ENCODE measurements at regions not wholly inside any gene's neighbourhood (a gene's known extent, or its start where the extent isn't known, plus 50 kb on each side); places are given as distances from the start of the nearest gene placed in this dataset.

DNA sequence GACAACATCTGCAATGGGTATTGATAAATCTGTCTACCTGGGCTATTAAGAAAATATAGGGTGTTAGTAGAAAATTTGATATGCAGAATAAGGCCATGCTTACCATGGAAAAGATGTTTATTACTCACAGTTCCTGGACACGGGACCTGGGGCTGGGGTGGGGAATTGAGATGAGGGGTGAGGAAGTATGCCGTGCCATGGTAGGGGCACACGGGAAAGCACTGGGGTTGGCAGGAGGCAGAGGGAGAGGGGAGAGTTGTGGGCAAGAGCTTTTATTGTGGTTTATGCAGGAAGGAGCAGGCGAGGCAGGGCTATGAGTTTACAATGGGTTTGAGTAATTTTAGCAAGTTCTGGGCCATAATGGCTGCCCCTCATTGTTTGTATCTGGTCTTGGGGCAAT lies 493.8 kb downstream of the SIPA1L2 start:
- H3K27me3 ChIP-seq, result no peaks in the 10 kb centered on the region
- H3K4me3 ChIP-seq (ENCODE audit: low read depth, low read length), result no peak overlapping the region
- no peaks in the 10 kb centered on the region for H3K36me3 ChIP-seq

DNA sequence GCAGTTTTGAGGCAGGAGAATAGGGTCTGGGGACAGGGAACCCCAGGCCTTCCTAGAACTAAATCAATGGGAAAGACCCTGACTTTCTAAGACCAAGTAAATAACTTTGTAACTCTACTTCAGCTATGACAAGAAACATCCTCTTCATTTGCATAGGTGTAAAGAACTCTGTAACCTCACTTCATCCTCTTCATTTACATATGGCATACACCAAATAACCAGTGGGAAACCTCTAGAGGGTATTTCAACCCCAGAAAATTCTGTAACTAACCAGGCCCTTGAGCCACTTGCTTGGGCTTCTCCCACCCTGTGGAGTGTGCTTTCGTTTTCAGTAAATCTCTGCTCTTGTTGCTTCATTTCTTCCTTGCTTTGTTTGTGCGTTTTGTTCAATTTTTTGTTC lies 495.6 kb downstream of the SIPA1L2 start:
- no peaks in the 10 kb centered on the region for H3K4me1 ChIP-seq
- DNase-seq, result no peak
- H3K9me3 ChIP-seq, result no peaks in the 10 kb centered on the region
- H3K27me3 ChIP-seq, result no peaks in the 10 kb centered on the region
- no peak overlapping the region for H3K4me3 ChIP-seq (ENCODE audit: low read depth, low read length)
- no peaks in the 10 kb centered on the region for H3K36me3 ChIP-seq
- TF ChIP-seq, protein P1, sequence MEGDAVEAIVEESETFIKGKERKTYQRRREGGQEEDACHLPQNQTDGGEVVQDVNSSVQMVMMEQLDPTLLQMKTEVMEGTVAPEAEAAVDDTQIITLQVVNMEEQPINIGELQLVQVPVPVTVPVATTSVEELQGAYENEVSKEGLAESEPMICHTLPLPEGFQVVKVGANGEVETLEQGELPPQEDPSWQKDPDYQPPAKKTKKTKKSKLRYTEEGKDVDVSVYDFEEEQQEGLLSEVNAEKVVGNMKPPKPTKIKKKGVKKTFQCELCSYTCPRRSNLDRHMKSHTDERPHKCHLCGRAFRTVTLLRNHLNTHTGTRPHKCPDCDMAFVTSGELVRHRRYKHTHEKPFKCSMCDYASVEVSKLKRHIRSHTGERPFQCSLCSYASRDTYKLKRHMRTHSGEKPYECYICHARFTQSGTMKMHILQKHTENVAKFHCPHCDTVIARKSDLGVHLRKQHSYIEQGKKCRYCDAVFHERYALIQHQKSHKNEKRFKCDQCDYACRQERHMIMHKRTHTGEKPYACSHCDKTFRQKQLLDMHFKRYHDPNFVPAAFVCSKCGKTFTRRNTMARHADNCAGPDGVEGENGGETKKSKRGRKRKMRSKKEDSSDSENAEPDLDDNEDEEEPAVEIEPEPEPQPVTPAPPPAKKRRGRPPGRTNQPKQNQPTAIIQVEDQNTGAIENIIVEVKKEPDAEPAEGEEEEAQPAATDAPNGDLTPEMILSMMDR (IDR thresholded peaks at IDR 0.05; ENCODE audit: low read depth, low read length), result no peak

More for the DNA sequence above, 493.8 kb downstream of the SIPA1L2 start:
- no peak for DNase-seq
- TF ChIP-seq, protein P1 (IDR thresholded peaks at IDR 0.05; ENCODE audit: low read depth, low read length), result no peak
- no peaks in the 10 kb centered on the region for H3K4me1 ChIP-seq
- no peaks in the 10 kb centered on the region for H3K9me3 ChIP-seq

DNA sequence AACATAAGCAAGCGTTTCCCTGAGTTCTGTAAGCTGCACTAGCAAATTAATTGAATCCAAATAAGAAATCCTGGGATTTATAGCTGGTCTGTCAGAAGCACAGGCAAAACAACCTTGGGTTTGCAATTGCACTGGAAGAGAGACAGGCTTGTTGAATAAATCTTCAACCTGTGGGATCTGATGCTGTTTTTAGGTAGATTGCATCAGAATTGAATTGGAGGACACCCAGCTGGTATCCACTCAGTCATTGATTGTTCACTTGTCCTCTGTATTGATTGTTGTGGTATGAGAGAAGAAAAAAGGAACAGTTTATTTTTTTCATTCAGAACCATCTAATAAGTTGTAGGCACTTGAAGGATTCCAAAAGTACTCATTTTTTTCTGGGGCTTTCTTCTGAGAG lies 497.4 kb downstream of the SIPA1L2 start:
- Histone ChIP-seq H3K27me3 (no peaks in the 10 kb centered on the region), H3K9me3 (no peaks in the 10 kb centered on the region), H3K4me1 (no peaks in the 10 kb centered on the region), H3K36me3 (no peaks in the 10 kb centered on the region), H3K4me3 (ENCODE audit: low read depth, low read length) (no peak overlapping the region)
- DNase-seq, result no peak
- TF ChIP-seq, protein P1 (IDR thresholded peaks at IDR 0.05; ENCODE audit: low read depth, low read length), result no peak

DNA sequence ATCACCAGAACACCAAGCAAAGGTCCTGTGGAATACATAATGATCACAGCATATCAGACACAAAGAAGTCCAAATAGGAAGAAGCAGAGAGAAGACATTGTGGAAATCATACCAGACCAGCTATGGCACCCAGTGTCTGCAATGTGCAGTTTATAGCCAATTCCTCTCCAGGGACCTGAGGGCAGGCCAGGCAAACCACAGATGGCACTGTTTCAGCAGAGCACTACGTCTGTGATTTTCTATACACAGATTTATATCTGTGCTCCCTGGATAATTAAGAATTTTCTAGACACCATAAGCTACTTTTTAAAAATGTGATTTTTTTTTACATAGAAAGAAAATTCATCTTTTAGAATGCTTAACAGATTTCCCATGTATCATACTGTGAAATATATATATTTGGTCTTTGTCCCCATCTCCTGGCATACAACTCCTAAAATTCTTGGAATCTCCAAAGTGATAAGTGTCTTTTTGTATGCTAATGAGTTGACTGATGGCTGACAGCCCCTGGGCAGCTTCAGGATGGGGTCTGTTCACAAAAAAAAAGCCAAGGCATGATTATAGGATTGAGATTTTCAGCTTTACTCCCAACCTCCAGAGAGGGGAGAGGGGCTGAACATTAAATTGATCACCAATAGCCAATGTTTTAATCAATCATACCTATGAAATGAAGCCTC lies 498.1 kb downstream of the SIPA1L2 start:
- DNase-seq, result peak; percentile 26
- TF ChIP-seq, protein P1 (IDR thresholded peaks at IDR 0.05; ENCODE audit: low read depth, low read length), result no peak
- H3K9me3 ChIP-seq, result no peaks in the 10 kb centered on the region
- H3K27me3 ChIP-seq, result no peaks in the 10 kb centered on the region
- H3K4me1 ChIP-seq, result no peaks in the 10 kb centered on the region
- no peaks in the 10 kb centered on the region for H3K36me3 ChIP-seq
- no peak overlapping the region for H3K4me3 ChIP-seq (ENCODE audit: low read depth, low read length)

DNA sequence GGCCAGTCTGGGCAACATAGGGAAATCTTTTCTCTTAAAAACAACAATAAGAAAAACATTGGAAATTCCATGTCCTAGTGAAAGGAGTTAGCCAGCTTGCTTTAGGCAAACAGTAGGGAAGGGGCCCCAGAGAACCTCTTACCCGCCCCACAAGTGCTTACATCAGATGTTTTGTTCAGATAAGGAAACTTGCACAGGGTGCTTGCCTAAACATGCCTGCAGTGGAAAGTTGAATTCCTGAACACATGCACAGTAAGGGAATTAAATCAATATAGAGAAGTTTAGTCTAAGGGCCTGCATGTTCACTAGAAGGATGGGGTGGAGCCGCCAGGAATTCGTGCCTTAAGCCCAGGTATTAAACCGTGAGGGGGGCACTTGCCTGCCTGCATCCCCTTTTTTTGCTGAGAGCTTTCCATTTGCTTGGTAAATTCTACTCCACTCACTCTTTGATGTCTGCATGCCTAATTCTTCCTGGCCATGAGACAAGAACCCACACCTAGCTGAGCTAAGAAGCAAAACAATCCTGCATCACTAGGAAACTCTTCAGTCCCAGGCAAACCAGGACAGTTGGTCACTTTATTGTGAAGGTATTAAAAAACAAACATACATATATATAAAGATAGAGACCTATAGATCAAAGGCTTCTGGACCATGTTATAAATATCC lies 499.0 kb downstream of the SIPA1L2 start:
- TF ChIP-seq, protein P1 (IDR thresholded peaks at IDR 0.05; ENCODE audit: low read depth, low read length), result no peak
- no peaks in the 10 kb centered on the region for H3K36me3 ChIP-seq
- no peak for DNase-seq
- no peak overlapping the region for H3K4me3 ChIP-seq (ENCODE audit: low read depth, low read length)
- H3K9me3 ChIP-seq, result no peaks in the 10 kb centered on the region
- no peaks in the 10 kb centered on the region for H3K27me3 ChIP-seq
- no peaks in the 10 kb centered on the region for H3K4me1 ChIP-seq

DNA sequence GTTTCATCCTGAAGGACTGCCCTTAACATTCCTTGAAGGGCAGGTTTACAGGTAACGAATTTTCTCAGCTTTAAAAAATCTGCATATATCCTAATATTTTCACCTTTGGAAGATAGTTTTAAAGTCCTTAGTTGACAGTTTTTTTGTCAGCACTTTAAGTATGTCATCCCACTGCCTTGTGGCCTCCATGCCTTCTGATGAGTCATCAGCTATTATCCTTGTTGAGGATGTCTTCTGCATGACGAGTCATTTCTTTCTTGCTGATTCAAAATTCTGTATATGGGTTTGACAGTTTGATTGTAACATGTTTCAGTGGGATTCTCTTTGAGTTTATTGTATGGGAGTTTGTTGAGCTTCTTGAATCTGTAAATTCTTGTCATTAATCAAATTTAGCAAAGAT lies 500.6 kb downstream of the DISC1 start:
- Histone ChIP-seq H3K4me1 (no peaks in the 10 kb centered on the region), H3K4me3 (ENCODE audit: low read depth, low read length) (no peak overlapping the region), H3K36me3 (no peaks in the 10 kb centered on the region), H3K27me3 (no peaks in the 10 kb centered on the region), H3K9me3 (no peaks in the 10 kb centered on the region)
- TF ChIP-seq, protein P1 (IDR thresholded peaks at IDR 0.05; ENCODE audit: low read depth, low read length), result no peak
- DNase-seq, result no peak
